ENCODE measurements at regions not wholly inside any gene's neighbourhood (a gene's known extent, or its start where the extent isn't known, plus 50 kb on each side); places are given as distances from the start of the nearest gene placed in this dataset.

GRCh38 chr1:22387919-22388580 is 63.6 kb upstream of the ZBTB40 start:
- no peak for DNase-seq

GRCh38 chr1:22388671-22389450 is 62.8 kb upstream of the ZBTB40 start:
- DNase-seq, result no peak

- no peak for DNase-seq
Observed at GRCh38 chr1:22393587-22393986, 58.1 kb upstream of the ZBTB40 start.

GRCh38 chr1:22398656-22399420 is 52.8 kb upstream of the ZBTB40 start:
- DNase-seq, result no peak

- no peak for DNase-seq
Observed at GRCh38 chr1:22399421-22400091, 52.1 kb upstream of the ZBTB40 start.
